AG04450 (cell line): ENCODE measurements at regions not wholly inside any gene's neighbourhood (a gene's known extent, or its start where the extent isn't known, plus 50 kb on each side); places are given as distances from the start of the nearest gene placed in this dataset.

Source experiments
- CTCF ChIA-PET: fragments of 300-600, 350-600 bp; formaldehyde crosslinking; extraction: SDS; loops from one replicate; lab custom pipeline; 2022; ENCODE audit warnings: antibody characterized with exemption, inconsistent platforms; lab: Charles Lee
- POLR2A ChIA-PET: fragments of 350-600 bp; formaldehyde crosslinking; extraction: SDS; loops from one replicate; lab custom pipeline; 2021; ENCODE audit warnings: antibody characterized with exemption, inconsistent platforms; lab: Yijun Ruan, JAX
- DNase-seq: peaks from one replicate; pipeline ENCODE4 v3.0.0-alpha.2; 2011; ENCODE audit warnings: low read depth, low spot score
- H3K27ac ChIP-seq: one replicate; pipeline ENCODE4 v1.5.1; 2012; ENCODE audit warnings: low read depth, low read length, control low read depth
- H3K27me3 ChIP-seq: one replicate; pipeline ENCODE4 v1.6.0; 2012; ENCODE audit warnings: low read length; ENCODE audit not compliant: control insufficient read depth, insufficient read depth
- H3K4me3 ChIP-seq: 2 replicates; pipeline ENCODE4 v1.5.1; 2011; ENCODE audit warnings: mild to moderate bottlenecking, low read depth, low read length, control low read depth
- H3K9me3 ChIP-seq: 2 replicates; pipeline ENCODE4 v1.5.1; 2012; ENCODE audit warnings: low read length; ENCODE audit not compliant: control insufficient read depth, insufficient read depth
- CTCF ChIP-seq: IDR thresholded peaks from 2 replicates; pipeline ENCODE4 v1.5.1; 2011; ENCODE audit warnings: low read depth, low read length, control low read depth, inconsistent platforms

DNA sequence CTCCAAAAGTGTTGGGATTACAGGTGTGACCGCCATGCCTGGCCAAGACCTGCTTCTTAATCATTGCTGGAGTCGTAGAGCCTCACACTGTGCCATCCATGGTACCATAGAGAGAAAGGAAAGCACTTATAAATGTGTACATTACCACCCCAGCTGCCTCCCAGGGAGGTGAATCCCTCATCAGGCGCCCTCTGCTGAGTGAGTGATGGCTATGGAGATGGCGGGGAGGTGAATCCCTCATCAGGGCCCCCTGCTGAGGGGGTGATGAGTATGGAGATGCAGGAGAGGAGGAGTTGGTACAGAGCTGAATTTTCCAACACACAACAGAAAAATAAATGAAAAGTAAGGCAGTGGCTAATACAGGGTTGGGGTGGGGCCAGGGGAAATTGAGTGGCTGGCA is 263.4 kb downstream of the UQCRFS1 start:
- no peak for TF ChIP-seq CTCF
- Histone ChIP-seq H3K9me3 (peaks cover 34% of the 10 kb centered on the region), H3K4me3 (no peak overlapping the region), H3K27ac (no peak overlapping the region), H3K27me3 (no peaks in the 10 kb centered on the region)
- DNase-seq = no peak
- CTCF ChIA-PET = no interaction called here
- POLR2A ChIA-PET = no interaction called here

DNA sequence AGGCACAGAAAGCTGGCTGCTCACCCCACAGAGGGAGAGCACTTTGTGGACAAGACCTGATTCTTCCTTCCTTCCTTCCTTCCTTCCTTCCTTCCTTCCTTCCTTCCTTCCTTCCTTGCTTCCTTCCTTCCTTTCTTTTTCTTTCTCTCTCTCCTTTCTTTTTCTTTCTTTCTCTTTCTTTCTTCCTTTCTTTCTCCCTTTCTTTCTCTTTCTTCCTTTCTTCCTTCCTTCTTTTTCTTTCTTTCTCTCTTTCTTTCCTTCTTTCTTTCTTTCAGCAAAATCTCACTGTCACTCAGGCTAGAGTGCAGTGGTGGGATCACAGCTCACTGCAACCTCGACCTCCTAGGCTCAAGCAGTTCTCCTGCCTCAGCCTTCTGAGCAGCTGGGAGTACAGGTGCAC is 263.9 kb downstream of the UQCRFS1 start:
- H3K4me3 ChIP-seq = no peak overlapping the region
- TF ChIP-seq CTCF = no peak
- no peak overlapping the region for H3K27ac ChIP-seq
- H3K27me3 ChIP-seq = no peaks in the 10 kb centered on the region
- ChIA-PET POLR2A (no interaction called here), CTCF (no interaction called here)
- DNase-seq = no peak
- peaks cover 33% of the 10 kb centered on the region for H3K9me3 ChIP-seq

- Histone ChIP-seq H3K4me3 (no peak overlapping the region), H3K27ac (no peak overlapping the region), H3K27me3 (no peaks in the 10 kb centered on the region), H3K9me3 (peaks cover 35% of the 10 kb centered on the region)
- TF ChIP-seq CTCF = no peak
- DNase-seq = no peak
- ChIA-PET POLR2A (no interaction called here), CTCF (no interaction called here)
Observed at GRCh38 chr19:28948566-28948965, 264.4 kb downstream of the UQCRFS1 start.

DNA sequence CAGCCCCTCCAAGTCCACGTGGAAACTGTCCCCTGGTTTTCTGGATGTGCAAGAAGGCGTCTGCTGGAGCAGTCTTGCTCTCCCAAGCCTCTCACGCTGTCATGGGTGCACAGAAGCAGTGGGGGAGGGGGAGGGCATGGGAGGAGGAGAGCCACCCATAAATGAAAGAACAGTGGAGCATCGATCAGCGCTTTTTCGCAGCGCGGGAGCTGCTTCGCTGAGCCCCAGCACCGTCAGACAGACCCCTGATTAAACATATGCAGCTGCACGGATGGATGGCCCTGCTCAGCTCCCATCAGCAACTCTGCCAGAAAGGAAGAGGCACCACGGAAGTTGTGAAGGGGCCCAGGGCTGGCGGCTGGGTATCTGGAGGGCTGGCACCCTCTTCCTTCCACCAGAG is 264.9 kb downstream of the UQCRFS1 start:
- Histone ChIP-seq H3K9me3 (peaks cover 31% of the 10 kb centered on the region), H3K27ac (no peak overlapping the region), H3K4me3 (no peak overlapping the region), H3K27me3 (no peaks in the 10 kb centered on the region)
- POLR2A ChIA-PET = no interaction called here
- no peak for TF ChIP-seq CTCF
- CTCF ChIA-PET = no interaction called here
- no peak for DNase-seq

- CTCF ChIA-PET = no interaction called here
- no peak overlapping the region for H3K27ac ChIP-seq
- TF ChIP-seq CTCF = no peak
- H3K4me3 ChIP-seq = no peak overlapping the region
- POLR2A ChIA-PET = no interaction called here
- peaks cover 21% of the 10 kb centered on the region for H3K9me3 ChIP-seq
- no peak for DNase-seq
- H3K27me3 ChIP-seq = no peaks in the 10 kb centered on the region
Observed at GRCh38 chr19:28943651-28944050, 269.3 kb downstream of the UQCRFS1 start.
